ENCODE measurements at regions not wholly inside any gene's neighbourhood (a gene's known extent, or its start where the extent isn't known, plus 50 kb on each side); places are given as distances from the start of the nearest gene placed in this dataset.
"Not testable (repeated sequence)": the region's sequence is repeated elsewhere in the genome, so short reads cannot be mapped to it uniquely, and the experiment has no call there.

DNA sequence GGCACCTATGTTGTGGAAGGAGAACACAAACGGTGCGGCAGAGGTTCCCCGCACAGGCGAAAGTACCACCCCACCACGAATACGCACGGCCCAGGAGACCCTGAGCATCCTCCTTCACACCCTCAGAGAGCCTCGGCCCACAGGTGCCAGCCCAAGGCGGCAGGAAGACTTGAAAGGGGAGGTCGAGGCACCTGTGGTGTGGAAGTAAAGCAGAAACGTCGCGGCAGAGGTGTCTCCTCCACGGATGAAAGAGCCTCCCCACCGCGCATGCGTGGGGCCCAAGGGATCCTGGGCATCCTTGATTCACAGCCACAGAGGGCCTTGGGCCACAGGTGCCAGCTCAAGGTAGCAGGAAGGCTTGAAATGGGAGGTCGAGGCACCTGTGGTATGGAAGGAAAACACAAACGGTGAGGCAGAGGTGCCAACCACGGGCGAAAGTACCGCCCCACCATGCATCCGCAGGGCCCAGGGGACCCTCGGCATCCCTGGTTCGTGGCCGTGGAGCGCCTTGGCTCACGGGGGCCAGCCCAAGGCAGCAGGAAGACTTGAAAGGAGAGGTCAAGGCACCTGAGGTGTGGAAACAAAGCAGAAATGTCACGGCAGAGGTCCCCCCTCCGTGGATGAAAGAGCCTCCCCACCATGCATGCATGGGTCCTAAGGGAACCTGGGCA is 380.1 kb downstream of the ALG10 start:
- no peak overlapping the region for H3K27ac Mint-ChIP-seq
- POLR2A ChIA-PET = no interaction called here
- CTCF ChIA-PET = no interaction called here
- H3K4me3 Mint-ChIP-seq = no peak overlapping the region
- no peaks in the 10 kb centered on the region for H3K27me3 Mint-ChIP-seq
- DNase-seq = no peak
- H3K36me3 Mint-ChIP-seq (ENCODE audit: low read depth) = no peaks in the 10 kb centered on the region
- peaks cover 10% of the 10 kb centered on the region for H3K9me3 Mint-ChIP-seq
- H3K4me1 Mint-ChIP-seq = no peaks in the 10 kb centered on the region

DNA sequence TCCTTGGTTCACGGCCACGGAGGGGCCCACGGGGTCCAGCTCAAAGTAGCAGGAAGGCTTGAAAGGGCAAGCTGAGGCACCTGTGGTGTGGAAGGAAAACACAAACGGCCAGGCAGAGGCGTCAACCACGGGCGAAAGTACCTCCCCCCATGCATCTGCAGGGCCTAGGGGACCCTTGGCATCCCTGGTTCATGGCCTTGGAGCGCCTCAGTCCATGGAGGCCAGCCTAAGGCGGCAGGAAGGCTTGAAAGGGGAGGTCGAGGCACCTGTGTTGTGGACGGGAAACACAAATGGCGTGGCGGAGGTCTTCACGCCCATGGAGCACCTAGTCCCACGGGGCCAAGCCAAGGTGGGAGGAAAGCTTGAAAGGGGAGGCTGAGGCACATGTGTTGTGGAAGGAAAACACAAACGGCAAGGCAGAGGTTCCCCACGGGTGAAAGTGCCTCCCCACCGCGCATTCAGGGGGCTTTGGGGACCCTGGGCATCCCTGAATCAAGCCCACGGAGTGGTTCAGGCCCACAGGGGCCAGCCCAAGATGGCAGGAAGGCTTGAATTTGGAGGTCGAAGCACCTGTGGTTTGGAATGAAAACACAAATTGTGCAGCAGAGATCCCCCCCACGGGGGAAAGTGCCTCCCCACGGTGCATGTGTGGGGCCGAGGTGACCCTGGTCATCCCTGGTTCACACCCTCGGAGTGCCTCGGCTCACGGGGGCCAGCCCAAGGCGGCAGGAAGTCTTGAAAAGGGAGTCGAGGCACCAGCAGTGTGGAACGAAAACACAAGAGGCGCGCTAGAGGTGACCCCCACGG is 380.8 kb downstream of the ALG10 start:
- ChIA-PET POLR2A (no interaction called here), CTCF (no interaction called here)
- Mint-ChIP-seq H3K27me3 (no peaks in the 10 kb centered on the region), H3K27ac (no peak overlapping the region), H3K36me3 (ENCODE audit: low read depth) (no peaks in the 10 kb centered on the region), H3K4me3 (no peak overlapping the region), H3K9me3 (peaks cover 17% of the 10 kb centered on the region), H3K4me1 (no peaks in the 10 kb centered on the region)
- DNase-seq = no peak

DNA sequence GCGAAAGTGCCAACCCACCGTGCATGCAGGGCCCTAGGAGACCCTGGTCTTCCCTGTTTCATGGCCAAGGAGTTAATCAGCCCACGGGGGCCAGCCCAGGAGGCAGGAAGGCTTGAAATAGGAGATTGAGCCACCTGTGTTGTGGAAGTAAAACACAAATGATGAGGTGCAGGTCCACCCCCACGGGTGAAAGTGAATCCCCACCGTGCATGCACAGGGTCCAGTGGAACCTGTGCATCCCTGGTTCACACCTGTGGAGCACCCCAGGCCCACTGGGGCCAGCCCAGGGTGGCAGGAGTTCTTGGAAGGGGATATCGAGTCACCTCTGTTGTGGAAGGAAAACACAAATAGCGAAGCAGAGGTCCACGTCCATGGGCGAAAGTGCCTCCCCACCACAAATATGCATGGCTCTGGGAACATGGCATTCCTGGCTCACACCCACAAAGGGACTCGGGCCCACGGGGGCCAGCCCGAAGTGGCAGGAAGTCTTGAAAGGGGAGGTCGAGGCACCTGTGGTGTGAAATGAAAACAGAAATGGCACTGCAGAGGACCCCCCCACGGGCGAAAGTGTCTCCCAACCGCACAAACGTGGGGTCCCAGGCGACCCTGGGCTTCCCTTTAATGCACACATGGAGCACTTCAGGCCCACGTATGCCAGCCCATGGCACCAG is 381.5 kb downstream of the ALG10 start:
- H3K36me3 Mint-ChIP-seq (ENCODE audit: low read depth) = no peaks in the 10 kb centered on the region
- H3K27ac Mint-ChIP-seq = no peak overlapping the region
- ChIA-PET POLR2A (no interaction called here), CTCF (no interaction called here)
- H3K27me3 Mint-ChIP-seq = no peaks in the 10 kb centered on the region
- no peak overlapping the region for H3K4me3 Mint-ChIP-seq
- peaks cover 23% of the 10 kb centered on the region for H3K9me3 Mint-ChIP-seq
- DNase-seq = no peak
- H3K4me1 Mint-ChIP-seq = no peaks in the 10 kb centered on the region

DNA sequence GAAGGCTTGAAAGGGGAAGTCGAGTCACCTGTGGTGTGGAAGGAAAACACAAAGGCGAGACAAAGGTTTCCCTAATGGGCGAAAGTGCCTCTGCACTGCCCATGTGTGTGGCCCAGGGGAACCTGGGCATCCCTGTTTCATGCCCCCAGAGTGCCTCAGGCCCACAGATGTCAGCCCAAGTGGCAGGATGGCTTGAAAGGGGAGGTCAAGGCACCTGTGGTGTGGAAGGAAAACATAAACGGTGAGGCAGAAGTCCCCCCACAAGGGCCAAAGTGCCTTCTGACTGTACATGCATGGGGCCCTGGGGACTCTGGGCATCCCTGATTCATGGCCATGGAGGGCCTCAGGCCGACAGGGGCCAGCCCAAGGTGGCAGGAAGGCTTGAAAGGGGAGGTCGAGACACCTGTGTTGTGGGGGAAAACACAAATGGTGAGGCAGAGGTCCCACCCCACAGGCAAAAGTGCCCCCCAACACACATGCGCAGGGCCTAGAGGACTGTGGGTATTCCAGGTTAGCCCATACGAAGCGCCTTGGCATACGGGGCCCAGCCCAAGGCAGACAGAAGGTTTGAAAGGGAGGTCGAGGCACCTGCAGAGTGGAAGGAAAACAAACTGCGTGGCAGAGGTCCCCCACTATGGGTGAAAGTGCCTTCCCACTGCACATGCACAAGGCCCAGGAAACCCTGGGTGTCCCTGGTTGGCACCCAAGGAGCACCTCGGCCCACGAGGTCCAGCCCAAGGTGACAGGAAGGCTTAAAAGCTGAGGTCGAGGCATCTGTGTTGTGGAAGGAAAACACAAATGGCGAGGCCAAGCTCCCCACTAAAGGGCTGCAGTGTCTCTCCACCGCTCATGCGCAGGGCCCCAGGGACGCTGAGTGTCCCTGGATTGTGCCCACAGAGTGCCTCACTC is 382.3 kb downstream of the ALG10 start:
- H3K27me3 Mint-ChIP-seq = no peaks in the 10 kb centered on the region
- H3K4me3 Mint-ChIP-seq = no peak overlapping the region
- ChIA-PET CTCF (no interaction called here), POLR2A (no interaction called here)
- DNase-seq = no peak
- no peaks in the 10 kb centered on the region for H3K36me3 Mint-ChIP-seq (ENCODE audit: low read depth)
- peaks cover 24% of the 10 kb centered on the region for H3K9me3 Mint-ChIP-seq
- no peak overlapping the region for H3K27ac Mint-ChIP-seq
- no peaks in the 10 kb centered on the region for H3K4me1 Mint-ChIP-seq

DNA sequence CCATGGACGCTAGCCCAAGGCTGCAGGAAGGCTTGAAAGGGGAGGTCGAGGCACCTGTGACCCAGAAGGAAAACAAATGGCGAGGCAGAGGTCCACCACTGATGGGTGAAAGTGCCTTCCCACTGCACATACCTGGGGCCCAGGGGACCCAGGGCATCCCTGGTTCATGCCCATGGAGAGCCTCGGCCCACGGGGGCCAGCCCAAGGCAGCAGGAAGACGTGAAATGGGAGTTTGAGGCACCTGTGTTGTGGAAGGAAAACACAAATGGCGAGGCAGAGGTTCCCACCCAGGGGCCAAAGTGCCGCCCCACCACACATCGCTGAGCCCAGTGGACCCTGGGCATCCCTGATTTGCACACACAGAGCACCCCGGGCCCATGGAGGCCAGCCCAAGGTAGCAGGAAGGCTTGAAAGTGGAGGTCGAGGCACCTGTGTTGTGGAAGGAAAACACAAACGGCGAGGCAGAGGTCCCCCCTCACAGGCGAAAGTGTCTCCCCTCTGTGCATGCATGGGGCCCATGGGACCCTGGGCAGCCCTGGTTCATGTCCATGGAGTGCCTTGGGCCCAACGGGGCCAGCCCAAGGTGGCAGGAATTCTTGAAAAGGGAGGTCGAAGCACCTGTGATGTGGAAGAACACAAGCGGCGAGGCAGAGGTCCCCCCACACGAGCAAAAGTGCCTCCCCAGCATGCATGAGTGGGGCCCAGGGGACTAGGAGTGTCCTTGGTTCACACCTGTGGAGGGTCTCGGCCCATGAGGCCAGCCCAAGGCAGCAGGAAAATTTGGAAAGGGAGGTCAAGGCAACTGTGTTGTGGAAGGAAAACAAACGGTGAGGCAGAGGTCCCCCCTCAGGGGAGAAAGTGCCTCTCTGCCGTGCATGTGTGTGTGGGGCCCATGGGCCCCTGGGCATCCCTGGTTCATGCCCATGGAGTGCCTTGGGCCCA is 383.3 kb downstream of the ALG10 start:
- Mint-ChIP-seq H3K36me3 (ENCODE audit: low read depth) (no peaks in the 10 kb centered on the region), H3K27me3 (no peaks in the 10 kb centered on the region), H3K9me3 (peaks cover 24% of the 10 kb centered on the region), H3K4me3 (no peak overlapping the region), H3K27ac (no peak overlapping the region), H3K4me1 (no peaks in the 10 kb centered on the region)
- CTCF ChIA-PET = no interaction called here
- POLR2A ChIA-PET = no interaction called here
- no peak for DNase-seq

DNA sequence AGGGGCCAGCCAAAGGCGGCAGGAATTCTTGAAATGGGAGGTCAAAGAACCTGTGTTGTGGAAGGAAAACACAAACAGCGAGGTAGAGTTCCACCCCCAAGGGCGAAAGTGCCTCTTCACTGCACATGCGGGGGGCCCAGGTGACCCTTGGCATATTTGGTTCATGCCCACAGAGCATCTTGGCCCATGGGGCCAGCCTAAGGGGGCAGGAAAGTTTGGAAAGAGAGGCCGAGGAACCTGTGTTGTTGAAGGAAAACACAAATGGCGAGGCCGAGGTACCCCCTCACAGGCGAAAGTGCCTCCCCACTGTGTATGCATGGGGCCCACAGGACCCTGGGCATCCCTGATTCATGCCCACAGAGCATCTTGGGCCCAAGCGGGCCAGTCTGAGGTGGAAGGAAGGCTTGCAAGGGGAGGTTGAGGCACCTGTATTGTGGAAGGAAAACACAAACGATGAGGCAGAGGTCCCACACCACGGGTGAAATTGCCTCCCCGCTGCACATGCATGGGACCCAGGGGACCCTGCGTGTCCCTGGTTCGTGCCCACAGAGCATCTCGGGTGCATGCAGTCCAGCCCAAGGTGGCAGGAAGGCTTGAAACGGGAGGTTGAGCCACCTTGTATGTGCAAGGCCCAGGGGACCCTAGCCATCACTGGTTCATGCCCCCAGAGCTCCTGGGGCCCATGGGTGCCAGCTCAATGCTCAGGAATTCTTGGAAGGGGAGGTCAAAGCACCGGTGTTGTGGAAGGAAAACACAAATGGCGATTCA is 384.1 kb downstream of the ALG10 start:
- H3K4me3 Mint-ChIP-seq = no peak overlapping the region
- H3K4me1 Mint-ChIP-seq = no peaks in the 10 kb centered on the region
- ChIA-PET CTCF (no interaction called here), POLR2A (no interaction called here)
- H3K27ac Mint-ChIP-seq = no peak overlapping the region
- H3K27me3 Mint-ChIP-seq = no peaks in the 10 kb centered on the region
- no peak for DNase-seq
- peaks cover 28% of the 10 kb centered on the region for H3K9me3 Mint-ChIP-seq
- H3K36me3 Mint-ChIP-seq (ENCODE audit: low read depth) = no peaks in the 10 kb centered on the region

DNA sequence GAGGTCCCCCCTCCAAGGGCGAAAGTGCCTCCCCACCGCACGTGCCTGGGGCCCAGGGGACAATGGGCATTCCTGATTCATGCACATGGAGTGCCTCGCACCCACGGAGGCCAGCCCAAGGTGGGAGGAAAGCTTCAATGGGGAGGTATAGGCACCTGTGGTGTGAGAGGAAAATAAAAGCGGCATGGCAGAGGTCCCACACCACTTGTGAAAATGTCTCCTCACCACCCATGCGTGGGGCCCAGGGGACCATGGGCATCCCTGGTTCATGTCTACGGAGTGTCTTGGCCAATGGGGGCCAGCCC is 384.7 kb downstream of the ALG10 start:
- Mint-ChIP-seq H3K4me1 (no peaks in the 10 kb centered on the region), H3K9me3 (peaks cover 28% of the 10 kb centered on the region), H3K4me3 (no peak overlapping the region), H3K27ac (no peak overlapping the region), H3K36me3 (ENCODE audit: low read depth) (no peaks in the 10 kb centered on the region), H3K27me3 (no peaks in the 10 kb centered on the region)
- ChIA-PET POLR2A (no interaction called here), CTCF (no interaction called here)
- DNase-seq = no peak

DNA sequence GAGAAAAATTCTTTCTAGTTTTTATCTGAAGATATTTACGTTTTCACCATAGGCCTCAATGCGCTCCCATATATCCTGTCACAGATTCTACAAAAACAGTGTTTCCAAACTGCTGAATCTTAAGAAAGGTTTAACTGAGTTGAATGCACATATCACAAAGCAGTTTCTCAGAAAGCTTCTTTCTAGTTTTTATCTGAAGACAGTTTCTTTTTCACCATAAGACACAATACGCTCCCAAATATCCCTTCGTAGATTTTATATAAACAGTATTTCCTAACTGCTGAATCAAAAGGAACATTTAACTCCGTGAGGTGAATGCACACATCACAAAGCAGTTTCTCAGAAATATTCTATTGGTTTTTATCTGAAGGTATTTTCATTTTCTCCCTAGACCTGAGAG is 385.5 kb downstream of the ALG10 start:
- no peaks in the 10 kb centered on the region for H3K27me3 Mint-ChIP-seq
- POLR2A ChIA-PET = no interaction called here
- CTCF ChIA-PET = no interaction called here
- DNase-seq = no peak
- no peak overlapping the region for H3K27ac Mint-ChIP-seq
- H3K9me3 Mint-ChIP-seq = peaks cover 28% of the 10 kb centered on the region
- no peak overlapping the region for H3K4me3 Mint-ChIP-seq
- no peaks in the 10 kb centered on the region for H3K36me3 Mint-ChIP-seq (ENCODE audit: low read depth)
- no peaks in the 10 kb centered on the region for H3K4me1 Mint-ChIP-seq

DNA sequence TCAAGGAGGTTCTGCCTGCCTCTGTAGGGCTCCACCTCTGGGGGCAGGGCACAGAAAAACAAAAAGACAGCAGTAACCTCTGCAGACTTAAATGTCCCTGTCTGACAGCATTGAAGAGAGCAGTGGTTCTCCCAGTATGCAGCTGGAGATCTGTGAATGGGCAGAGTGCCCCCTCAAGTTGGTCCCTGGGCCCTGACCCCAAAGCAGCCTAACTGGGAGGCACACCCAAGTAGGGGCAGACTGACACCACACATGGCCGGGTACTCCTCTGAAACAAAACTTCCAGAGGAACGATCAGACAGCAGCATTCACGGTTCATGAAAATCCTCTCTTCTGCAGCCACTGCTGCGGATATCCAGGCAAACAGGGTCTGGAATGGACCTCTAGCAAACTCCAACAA is 409.2 kb downstream of the ALG10 start:
- H3K9me3 Mint-ChIP-seq = peaks cover 36% of the 10 kb centered on the region
- H3K27me3 Mint-ChIP-seq; POLR2A ChIA-PET; H3K4me3 Mint-ChIP-seq; H3K27ac Mint-ChIP-seq; H3K4me1 Mint-ChIP-seq; H3K36me3 Mint-ChIP-seq (ENCODE audit: low read depth); DNase-seq; CTCF ChIA-PET: not testable (repeated sequence)
